ENCODE measurements at regions not wholly inside any gene's neighbourhood (a gene's known extent, or its start where the extent isn't known, plus 50 kb on each side); places are given as distances from the start of the nearest gene placed in this dataset.

- Histone ChIP-seq H3K36me3 (ENCODE audit: control insufficient read depth in 3 of 3, insufficient read depth in 3 of 3, low read length in 3 of 3) (no peaks in the 10 kb centered on the region), H3K4me3 (ENCODE audit: low read length in 3 of 3) (no peak overlapping the region), H3K9me3 (ENCODE audit: control insufficient read depth in 3 of 3, low read length in 3 of 3) (no peaks in the 10 kb centered on the region)
These were observed 1158.3 kb upstream of the GOT2 start for GRCh38 chr16:59892376-59892775.

DNA sequence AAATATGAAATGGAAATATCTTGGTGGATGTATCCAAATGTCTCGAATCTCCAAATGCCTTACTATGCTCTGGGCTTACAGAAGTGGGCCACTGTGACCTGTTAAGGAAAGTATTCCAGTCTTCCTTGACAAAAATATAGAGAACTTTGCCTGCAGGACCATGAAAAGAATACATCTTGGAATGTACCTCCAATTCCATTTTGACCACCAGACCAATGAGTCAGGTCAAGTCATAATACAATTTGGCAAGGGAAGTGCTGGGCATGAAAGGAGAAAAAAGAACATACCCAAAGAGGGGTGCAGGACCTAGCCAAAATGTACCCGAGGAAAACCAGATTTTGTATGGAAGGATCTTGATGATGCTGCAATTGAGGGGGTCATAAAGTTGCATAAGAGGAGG lies 1153.7 kb upstream of the GOT2 start:
- Histone ChIP-seq H3K4me1 (ENCODE audit: control insufficient read depth in 3 of 3, insufficient read depth in 3 of 3, low read length in 3 of 3) (no peaks in the 10 kb centered on the region), H3K27me3 (ENCODE audit: control insufficient read depth in 3 of 3, insufficient read depth in 3 of 3, low read length in 3 of 3) (no peaks in the 10 kb centered on the region), H3K9me3 (ENCODE audit: control insufficient read depth in 3 of 3, low read length in 3 of 3) (no peaks in the 10 kb centered on the region), H3K9ac (ENCODE audit: low read depth in 1 of 3, low read length in 3 of 3) (no peak overlapping the region), H3K27ac (ENCODE audit: low read depth, low read length) (no peak overlapping the region), H3K4me3 (ENCODE audit: low read length in 3 of 3) (no peak overlapping the region), H3K36me3 (ENCODE audit: control insufficient read depth in 3 of 3, insufficient read depth in 3 of 3, low read length in 3 of 3) (no peaks in the 10 kb centered on the region)

More at GRCh38 chr16:59892376-59892775, 1158.3 kb upstream of the GOT2 start:
- H3K4me1 ChIP-seq (ENCODE audit: control insufficient read depth in 3 of 3, insufficient read depth in 3 of 3, low read length in 3 of 3): no peaks in the 10 kb centered on the region
- H3K27me3 ChIP-seq (ENCODE audit: control insufficient read depth in 3 of 3, insufficient read depth in 3 of 3, low read length in 3 of 3): no peaks in the 10 kb centered on the region
- H3K9ac ChIP-seq (ENCODE audit: low read depth in 1 of 3, low read length in 3 of 3): no peak overlapping the region
- H3K27ac ChIP-seq (ENCODE audit: low read depth, low read length): no peak overlapping the region

DNA sequence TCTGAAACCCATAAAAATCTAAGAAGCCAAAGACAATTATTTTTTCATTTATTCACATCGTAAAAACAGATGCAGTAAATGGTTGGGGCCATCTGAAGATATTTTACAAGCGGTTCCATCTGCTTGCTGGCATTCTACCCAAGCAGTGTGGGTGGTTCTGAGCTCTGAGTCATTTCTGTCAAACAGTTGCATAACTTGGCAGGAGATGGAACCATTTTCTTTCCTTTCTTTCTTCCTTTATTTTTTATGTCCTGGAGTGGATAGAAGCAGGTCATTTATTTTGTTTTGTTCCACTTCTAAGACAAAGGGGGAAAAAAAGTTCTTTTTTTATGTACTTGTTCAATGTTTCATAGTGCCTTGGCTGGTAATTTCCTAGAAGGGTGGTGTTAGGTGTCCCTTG lies 1151.9 kb upstream of the GOT2 start:
- no peaks in the 10 kb centered on the region for H3K9me3 ChIP-seq (ENCODE audit: control insufficient read depth in 3 of 3, low read length in 3 of 3)
- no peak overlapping the region for H3K27ac ChIP-seq (ENCODE audit: low read depth, low read length)
- H3K36me3 ChIP-seq (ENCODE audit: control insufficient read depth in 3 of 3, insufficient read depth in 3 of 3, low read length in 3 of 3): no peaks in the 10 kb centered on the region

DNA sequence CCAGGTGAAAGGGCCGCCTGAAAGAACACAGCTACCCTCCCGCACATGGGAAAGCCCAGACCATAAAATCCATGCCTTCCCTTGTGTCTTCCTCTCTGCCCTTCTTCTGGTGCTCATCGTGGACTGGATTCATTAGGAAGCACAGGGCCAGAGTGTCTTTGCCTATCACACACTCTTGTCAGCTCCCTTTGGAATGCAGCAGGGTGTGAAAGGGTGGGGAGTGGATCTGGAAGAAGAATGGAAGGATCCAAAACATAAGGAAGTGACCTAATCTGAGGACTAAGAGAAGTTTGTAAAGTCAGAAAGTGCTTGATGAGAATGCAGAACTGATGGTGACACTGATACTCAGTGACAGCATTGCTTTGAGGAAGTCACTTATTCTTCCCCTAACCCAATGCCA lies 1147.3 kb upstream of the GOT2 start:
- no peak overlapping the region for H3K4me3 ChIP-seq (ENCODE audit: low read length in 3 of 3)
- no peaks in the 10 kb centered on the region for H3K9me3 ChIP-seq (ENCODE audit: control insufficient read depth in 3 of 3, low read length in 3 of 3)
- H3K27me3 ChIP-seq (ENCODE audit: control insufficient read depth in 3 of 3, insufficient read depth in 3 of 3, low read length in 3 of 3): no peaks in the 10 kb centered on the region
- no peaks in the 10 kb centered on the region for H3K4me1 ChIP-seq (ENCODE audit: control insufficient read depth in 3 of 3, insufficient read depth in 3 of 3, low read length in 3 of 3)
- H3K9ac ChIP-seq (ENCODE audit: low read depth in 1 of 3, low read length in 3 of 3): no peak overlapping the region
- H3K27ac ChIP-seq (ENCODE audit: low read depth, low read length): no peak overlapping the region
- no peaks in the 10 kb centered on the region for H3K36me3 ChIP-seq (ENCODE audit: control insufficient read depth in 3 of 3, insufficient read depth in 3 of 3, low read length in 3 of 3)

More for the DNA sequence above, 1151.9 kb upstream of the GOT2 start:
- Histone ChIP-seq H3K4me3 (ENCODE audit: low read length in 3 of 3) (no peak overlapping the region), H3K4me1 (ENCODE audit: control insufficient read depth in 3 of 3, insufficient read depth in 3 of 3, low read length in 3 of 3) (no peaks in the 10 kb centered on the region), H3K27me3 (ENCODE audit: control insufficient read depth in 3 of 3, insufficient read depth in 3 of 3, low read length in 3 of 3) (no peaks in the 10 kb centered on the region), H3K9ac (ENCODE audit: low read depth in 1 of 3, low read length in 3 of 3) (no peak overlapping the region)

- Histone ChIP-seq H3K9me3 (ENCODE audit: control insufficient read depth in 3 of 3, low read length in 3 of 3) (no peaks in the 10 kb centered on the region), H3K4me1 (ENCODE audit: control insufficient read depth in 3 of 3, insufficient read depth in 3 of 3, low read length in 3 of 3) (no peaks in the 10 kb centered on the region), H3K36me3 (ENCODE audit: control insufficient read depth in 3 of 3, insufficient read depth in 3 of 3, low read length in 3 of 3) (no peaks in the 10 kb centered on the region), H3K9ac (ENCODE audit: low read depth in 1 of 3, low read length in 3 of 3) (no peak overlapping the region), H3K4me3 (ENCODE audit: low read length in 3 of 3) (no peak overlapping the region), H3K27ac (ENCODE audit: low read depth, low read length) (no peak overlapping the region), H3K27me3 (ENCODE audit: control insufficient read depth in 3 of 3, insufficient read depth in 3 of 3, low read length in 3 of 3) (no peaks in the 10 kb centered on the region)
These were observed 1146.5 kb upstream of the GOT2 start for GRCh38 chr16:59880611-59881010.

DNA sequence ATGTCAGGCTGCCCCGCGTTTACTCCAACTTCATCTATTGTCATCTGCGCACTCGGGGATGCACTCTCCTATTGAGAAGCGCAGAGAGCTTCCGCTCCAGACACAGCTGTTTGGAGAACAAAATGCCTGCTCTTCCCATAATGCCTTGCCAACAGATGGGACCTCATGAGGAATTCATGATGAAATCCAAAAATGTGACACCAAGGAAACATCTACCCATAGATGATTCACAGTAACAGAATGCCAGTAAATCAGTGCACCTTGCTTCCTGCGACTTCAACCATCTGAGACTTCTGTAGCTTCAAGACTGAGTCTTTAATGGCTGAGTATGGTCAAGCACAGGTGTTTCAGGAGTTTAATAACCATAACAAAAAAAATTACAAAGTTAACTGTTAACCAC lies 1144.9 kb upstream of the GOT2 start:
- no peaks in the 10 kb centered on the region for H3K27me3 ChIP-seq (ENCODE audit: control insufficient read depth in 3 of 3, insufficient read depth in 3 of 3, low read length in 3 of 3)
- no peak overlapping the region for H3K27ac ChIP-seq (ENCODE audit: low read depth, low read length)
- H3K4me1 ChIP-seq (ENCODE audit: control insufficient read depth in 3 of 3, insufficient read depth in 3 of 3, low read length in 3 of 3): no peaks in the 10 kb centered on the region
- no peak overlapping the region for H3K9ac ChIP-seq (ENCODE audit: low read depth in 1 of 3, low read length in 3 of 3)
- H3K4me3 ChIP-seq (ENCODE audit: low read length in 3 of 3): no peak overlapping the region
- no peaks in the 10 kb centered on the region for H3K36me3 ChIP-seq (ENCODE audit: control insufficient read depth in 3 of 3, insufficient read depth in 3 of 3, low read length in 3 of 3)
- H3K9me3 ChIP-seq (ENCODE audit: control insufficient read depth in 3 of 3, low read length in 3 of 3): no peaks in the 10 kb centered on the region

- H3K9ac ChIP-seq (ENCODE audit: low read depth in 1 of 3, low read length in 3 of 3): no peak overlapping the region
- no peaks in the 10 kb centered on the region for H3K36me3 ChIP-seq (ENCODE audit: control insufficient read depth in 3 of 3, insufficient read depth in 3 of 3, low read length in 3 of 3)
- no peak overlapping the region for H3K27ac ChIP-seq (ENCODE audit: low read depth, low read length)
- no peaks in the 10 kb centered on the region for H3K27me3 ChIP-seq (ENCODE audit: control insufficient read depth in 3 of 3, insufficient read depth in 3 of 3, low read length in 3 of 3)
- no peaks in the 10 kb centered on the region for H3K4me1 ChIP-seq (ENCODE audit: control insufficient read depth in 3 of 3, insufficient read depth in 3 of 3, low read length in 3 of 3)
- H3K9me3 ChIP-seq (ENCODE audit: control insufficient read depth in 3 of 3, low read length in 3 of 3): no peaks in the 10 kb centered on the region
- no peak overlapping the region for H3K4me3 ChIP-seq (ENCODE audit: low read length in 3 of 3)
These were observed 1144.4 kb upstream of the GOT2 start for GRCh38 chr16:59878479-59878878.

DNA sequence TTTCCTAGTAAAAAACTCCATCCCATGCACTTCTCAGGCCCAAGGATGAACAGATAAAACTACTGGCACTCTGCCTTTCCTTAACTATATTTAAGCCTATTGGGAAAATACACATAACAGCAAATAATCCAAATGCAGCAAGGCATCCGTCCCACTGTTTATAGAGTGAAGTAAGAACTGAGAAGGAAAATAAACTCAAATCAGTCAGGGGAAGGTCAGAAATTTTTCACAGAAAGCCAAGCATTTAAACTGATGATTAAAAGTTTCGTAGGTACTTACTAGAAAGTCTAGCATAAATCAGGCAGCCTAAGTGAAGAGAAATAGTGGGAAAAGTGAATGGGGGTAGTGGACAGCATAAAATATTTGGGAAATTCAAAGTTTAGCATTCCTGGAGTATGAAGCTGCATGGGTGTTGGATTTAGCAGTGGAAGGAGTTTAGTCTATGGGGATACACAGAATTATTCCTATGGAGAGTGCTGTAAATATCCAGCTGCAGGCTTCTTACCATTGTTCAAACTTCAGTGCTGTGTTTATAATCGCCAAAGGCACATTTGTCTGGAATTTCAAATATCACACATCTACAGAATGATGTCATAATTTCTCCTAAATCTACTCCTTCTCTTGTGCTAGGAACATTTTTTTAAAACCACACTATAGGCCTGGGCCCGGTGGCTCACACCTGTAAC lies 1131.0 kb upstream of the GOT2 start:
- Histone ChIP-seq H3K9ac (ENCODE audit: low read depth in 1 of 3, low read length in 3 of 3) (no peak overlapping the region), H3K36me3 (ENCODE audit: control insufficient read depth in 3 of 3, insufficient read depth in 3 of 3, low read length in 3 of 3) (no peaks in the 10 kb centered on the region), H3K4me3 (ENCODE audit: low read length in 3 of 3) (no peak overlapping the region), H3K27me3 (ENCODE audit: control insufficient read depth in 3 of 3, insufficient read depth in 3 of 3, low read length in 3 of 3) (no peaks in the 10 kb centered on the region), H3K4me1 (ENCODE audit: control insufficient read depth in 3 of 3, insufficient read depth in 3 of 3, low read length in 3 of 3) (no peaks in the 10 kb centered on the region), H3K27ac (ENCODE audit: low read depth, low read length) (no peak overlapping the region), H3K9me3 (ENCODE audit: control insufficient read depth in 3 of 3, low read length in 3 of 3) (no peaks in the 10 kb centered on the region)

- Histone ChIP-seq H3K27me3 (ENCODE audit: control insufficient read depth in 3 of 3, insufficient read depth in 3 of 3, low read length in 3 of 3) (no peaks in the 10 kb centered on the region), H3K9ac (ENCODE audit: low read depth in 1 of 3, low read length in 3 of 3) (no peak overlapping the region), H3K4me1 (ENCODE audit: control insufficient read depth in 3 of 3, insufficient read depth in 3 of 3, low read length in 3 of 3) (no peaks in the 10 kb centered on the region), H3K4me3 (ENCODE audit: low read length in 3 of 3) (no peak overlapping the region), H3K36me3 (ENCODE audit: control insufficient read depth in 3 of 3, insufficient read depth in 3 of 3, low read length in 3 of 3) (no peaks in the 10 kb centered on the region), H3K27ac (ENCODE audit: low read depth, low read length) (no peak overlapping the region), H3K9me3 (ENCODE audit: control insufficient read depth in 3 of 3, low read length in 3 of 3) (no peaks in the 10 kb centered on the region)
These were observed 1125.7 kb upstream of the GOT2 start for GRCh38 chr16:59859676-59860402.

DNA sequence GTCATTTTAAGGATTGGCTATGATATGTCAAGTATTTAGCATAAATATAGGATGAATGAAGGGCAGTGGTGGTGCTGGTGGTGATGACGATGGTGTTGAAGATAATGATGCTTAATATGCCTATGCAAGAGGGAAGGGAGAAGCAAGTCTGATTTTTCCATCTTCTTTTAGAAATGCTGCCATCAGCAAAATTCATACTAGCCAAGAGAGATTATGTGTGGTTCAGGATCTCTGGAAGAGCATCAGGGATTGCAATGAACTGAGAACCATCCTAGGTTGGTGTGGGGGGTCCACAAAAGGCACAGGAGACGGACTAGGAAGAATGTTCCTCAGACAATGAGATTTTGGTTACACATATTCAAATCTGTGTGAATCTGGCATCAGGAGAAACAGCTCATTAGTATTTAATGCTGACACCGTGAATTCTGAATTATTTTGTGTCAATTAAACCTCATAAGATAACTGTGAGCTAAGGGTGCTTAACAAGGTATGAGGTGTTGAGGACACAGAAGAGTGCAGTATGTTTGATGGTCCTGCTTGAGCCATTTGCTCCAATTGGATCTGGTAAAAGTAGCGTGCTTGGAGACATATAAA lies 1120.8 kb upstream of the GOT2 start:
- Histone ChIP-seq H3K4me1 (ENCODE audit: control insufficient read depth in 3 of 3, insufficient read depth in 3 of 3, low read length in 3 of 3) (no peaks in the 10 kb centered on the region), H3K27ac (ENCODE audit: low read depth, low read length) (no peak overlapping the region), H3K27me3 (ENCODE audit: control insufficient read depth in 3 of 3, insufficient read depth in 3 of 3, low read length in 3 of 3) (no peaks in the 10 kb centered on the region), H3K9ac (ENCODE audit: low read depth in 1 of 3, low read length in 3 of 3) (no peak overlapping the region), H3K4me3 (ENCODE audit: low read length in 3 of 3) (no peak overlapping the region), H3K36me3 (ENCODE audit: control insufficient read depth in 3 of 3, insufficient read depth in 3 of 3, low read length in 3 of 3) (no peaks in the 10 kb centered on the region), H3K9me3 (ENCODE audit: control insufficient read depth in 3 of 3, low read length in 3 of 3) (no peaks in the 10 kb centered on the region)
